ENCODE measurements at regions not wholly inside any gene's neighbourhood (a gene's known extent, or its start where the extent isn't known, plus 50 kb on each side); places are given as distances from the start of the nearest gene placed in this dataset.

DNA sequence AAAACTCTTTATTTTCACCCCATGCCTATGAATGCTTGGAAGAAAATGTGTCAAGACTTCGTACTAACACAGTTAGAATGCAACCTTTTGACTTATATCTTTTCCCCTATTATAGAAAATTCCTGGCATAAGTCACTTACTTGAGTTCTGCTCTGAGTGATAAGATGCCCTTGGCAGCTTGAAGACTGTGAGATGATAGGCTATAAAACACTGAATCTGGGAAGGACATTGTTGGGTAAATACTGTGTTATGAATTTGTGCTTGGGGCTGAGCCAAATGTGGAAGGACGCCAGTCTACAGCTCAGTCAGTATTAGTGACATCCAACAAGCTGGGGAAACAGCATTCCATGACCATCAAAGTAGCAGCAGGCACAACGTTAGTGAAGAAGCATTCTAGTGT lies 368.0 kb upstream of the SGCG start:
- TF ChIP-seq, protein P1, sequence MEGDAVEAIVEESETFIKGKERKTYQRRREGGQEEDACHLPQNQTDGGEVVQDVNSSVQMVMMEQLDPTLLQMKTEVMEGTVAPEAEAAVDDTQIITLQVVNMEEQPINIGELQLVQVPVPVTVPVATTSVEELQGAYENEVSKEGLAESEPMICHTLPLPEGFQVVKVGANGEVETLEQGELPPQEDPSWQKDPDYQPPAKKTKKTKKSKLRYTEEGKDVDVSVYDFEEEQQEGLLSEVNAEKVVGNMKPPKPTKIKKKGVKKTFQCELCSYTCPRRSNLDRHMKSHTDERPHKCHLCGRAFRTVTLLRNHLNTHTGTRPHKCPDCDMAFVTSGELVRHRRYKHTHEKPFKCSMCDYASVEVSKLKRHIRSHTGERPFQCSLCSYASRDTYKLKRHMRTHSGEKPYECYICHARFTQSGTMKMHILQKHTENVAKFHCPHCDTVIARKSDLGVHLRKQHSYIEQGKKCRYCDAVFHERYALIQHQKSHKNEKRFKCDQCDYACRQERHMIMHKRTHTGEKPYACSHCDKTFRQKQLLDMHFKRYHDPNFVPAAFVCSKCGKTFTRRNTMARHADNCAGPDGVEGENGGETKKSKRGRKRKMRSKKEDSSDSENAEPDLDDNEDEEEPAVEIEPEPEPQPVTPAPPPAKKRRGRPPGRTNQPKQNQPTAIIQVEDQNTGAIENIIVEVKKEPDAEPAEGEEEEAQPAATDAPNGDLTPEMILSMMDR (optimal IDR thresholded peaks at IDR 0.05 in 1 of 3, IDR thresholded peaks at IDR 0.05 in 1 of 3, conservative IDR thresholded peaks at IDR 0.05 in 1 of 3; ENCODE audit: extremely low read depth in 1 of 3, insufficient read depth in 2 of 3, low read length in 3 of 3): no peak
- no peak for TF ChIP-seq EZH2 (IDR thresholded peaks at IDR 0.05; ENCODE audit: low read length)

Data from keratinocyte (primary cell).